Ascending aorta (tissue), 2 donors: ENCODE measurements at regions not wholly inside any gene's neighbourhood (a gene's known extent, or its start where the extent isn't known, plus 50 kb on each side); places are given as distances from the start of the nearest gene placed in this dataset.
A peak's percentile ranks its signal among the peaks of the same experiment; 100 is the strongest.
"Not testable (repeated sequence)": the region's sequence is repeated elsewhere in the genome, so short reads cannot be mapped to it uniquely, and the experiment has no call there.

ENCODE experiments used
- DNase-seq, 2 donors: peaks; one replicate each; pipeline ENCODE4 v3.0.0-alpha.2; 2019; ENCODE audit warnings: low spot score in 2 of 2
- H3K27ac ChIP-seq, 2 donors: fragments of 200-600 bp; sonication (generic); one replicate each; pipeline ENCODE4 v1.5.1; 2016 to 2017; ENCODE audit warnings: mild to moderate bottlenecking in 1 of 2
- H3K27me3 ChIP-seq: fragments of 200-600 bp; sonication (generic); one replicate; pipeline ENCODE4 v1.5.1; 2017
- H3K36me3 ChIP-seq, 2 donors: fragments of 200-600 bp; sonication (generic); one replicate each; pipeline ENCODE4 v1.5.1; 2016
- H3K4me1 ChIP-seq, 2 donors: fragments of 200-600 bp; sonication (generic); one replicate each; pipeline ENCODE4 v1.5.1; 2016 to 2017; ENCODE audit warnings: mild to moderate bottlenecking in 1 of 2
- H3K4me3 ChIP-seq, 2 donors: fragments of 200-600 bp; sonication (generic); one replicate each; pipeline ENCODE4 v1.5.1; 2016 to 2017; ENCODE audit warnings: mild to moderate bottlenecking in 1 of 2
- H3K9me3 ChIP-seq, 2 donors: fragments of 200-600 bp; sonication (generic); one replicate each; pipeline ENCODE4 v1.5.1; 2016
- CTCF ChIP-seq, 3 experiments: fragments of 200-600 bp in 2 of 3; fragments of 450-650 bp in 1 of 3; sonication (generic) in 2 of 3; IDR thresholded peaks; one replicate each; pipeline ENCODE4 v1.5.1; 2016 to 2019; ENCODE audit warnings: antibody characterized with exemption in 3 of 3, mild to moderate bottlenecking in 1 of 3, moderate library complexity in 1 of 3
- intact Hi-C: fragments of 100-400 bp; cut with DNase I; formaldehyde crosslinking; loops from one replicate; pipeline ENCODE4 v1.15.1; 2023

- TF ChIP-seq CTCF (IDR thresholded peaks at IDR 0.05) = no peak
- Histone ChIP-seq H3K4me1 (peaks cover 4 to 33% of the 10 kb centered on the region in 2 donors), H3K27me3 (no peaks in the 10 kb centered on the region), H3K4me3 (no peak overlapping the region), H3K9me3 (no peaks in the 10 kb centered on the region), H3K36me3 (no peaks in the 10 kb centered on the region), H3K27ac (peak overlapping the region; percentile 33 to 50)
- intact Hi-C loops = no loop called here
- no peak for DNase-seq
These were observed 64.8 kb upstream of the SVIL start for GRCh38 chr10:29699621-29700020.

GRCh38 chr10:29698773-29699490 lies 64.2 kb upstream of the SVIL start:
- H3K4me1 ChIP-seq = peaks cover 4 to 37% of the 10 kb centered on the region in 2 donors
- peak overlapping the region; percentile 50 for H3K27ac ChIP-seq
- no peak for TF ChIP-seq CTCF (IDR thresholded peaks at IDR 0.05)
- intact Hi-C loops = no loop called here
- no peaks in the 10 kb centered on the region for H3K36me3 ChIP-seq
- H3K9me3 ChIP-seq = no peaks in the 10 kb centered on the region
- no peak overlapping the region for H3K4me3 ChIP-seq
- no peaks in the 10 kb centered on the region for H3K27me3 ChIP-seq
- DNase-seq = no peak

GRCh38 chr10:29696581-29696980 lies 61.8 kb upstream of the SVIL start:
- DNase-seq, intact Hi-C loops, H3K27me3 ChIP-seq, H3K4me3 ChIP-seq, H3K9me3 ChIP-seq, H3K36me3 ChIP-seq: not testable (repeated sequence)
- H3K4me1 ChIP-seq = peaks cover 15 to 45% of the 10 kb centered on the region in 2 donors
- peak overlapping the region; percentile 37 to 59 for H3K27ac ChIP-seq

- no peaks in the 10 kb centered on the region for H3K36me3 ChIP-seq
- no peaks in the 10 kb centered on the region for H3K9me3 ChIP-seq
- no peak for TF ChIP-seq CTCF (IDR thresholded peaks at IDR 0.05)
- H3K27ac ChIP-seq = peak overlapping the region; percentile 84 to 86
- H3K4me3 ChIP-seq = no peak overlapping the region
- intact Hi-C loops = no loop called here
- no peak for DNase-seq
- no peaks in the 10 kb centered on the region for H3K27me3 ChIP-seq
- H3K4me1 ChIP-seq = peaks cover 15 to 40% of the 10 kb centered on the region in 2 donors
These were observed 59.4 kb upstream of the SVIL start for GRCh38 chr10:29694121-29694520.

- H3K27me3 ChIP-seq = no peaks in the 10 kb centered on the region
- intact Hi-C loops = loop anchor here (2.0 kb wide), 1 partner anchor 43 kb away; no protein-coding TSS in a partner anchor
- peaks cover 15 to 46% of the 10 kb centered on the region in 2 donors for H3K4me1 ChIP-seq
- H3K36me3 ChIP-seq = no peaks in the 10 kb centered on the region
- no peaks in the 10 kb centered on the region for H3K9me3 ChIP-seq
- no peak for DNase-seq
- peak overlapping the region; percentile 84 to 86 for H3K27ac ChIP-seq
- TF ChIP-seq CTCF (IDR thresholded peaks at IDR 0.05) = no peak
- H3K4me3 ChIP-seq = peak overlapping the region; percentile 32 to 34
These were observed 57.4 kb upstream of the SVIL start for GRCh38 chr10:29692121-29692539.

- no peaks in the 10 kb centered on the region for H3K9me3 ChIP-seq
- intact Hi-C loops = loop anchor here (2.0 kb wide), 1 partner anchor 43 kb away; no protein-coding TSS in a partner anchor
- H3K27ac ChIP-seq = peak overlapping the region; percentile 84 to 86
- peaks cover 15 to 46% of the 10 kb centered on the region in 2 donors for H3K4me1 ChIP-seq
- no peaks in the 10 kb centered on the region for H3K27me3 ChIP-seq
- DNase-seq = peak in 1 of 2 donors; percentile 73
- peak overlapping the region; percentile 32 to 34 for H3K4me3 ChIP-seq
- TF ChIP-seq CTCF (IDR thresholded peaks at IDR 0.05) = no peak
- no peaks in the 10 kb centered on the region for H3K36me3 ChIP-seq
These were observed 56.8 kb upstream of the SVIL start for GRCh38 chr10:29691564-29692072.
